Fibroblast of villous mesenchyme (primary cell): ENCODE measurements at regions not wholly inside any gene's neighbourhood (a gene's known extent, or its start where the extent isn't known, plus 50 kb on each side); places are given as distances from the start of the nearest gene placed in this dataset.

Experiments
- DNase-seq: peaks from one replicate; pipeline ENCODE4 v3.0.0-alpha.2; 2010; ENCODE audit warnings: low read depth
- H3K4me3 ChIP-seq: 2 replicates; pipeline ENCODE4 v1.5.1; 2011; ENCODE audit warnings: low read depth, mild to moderate bottlenecking, low read length
- TF ChIP-seq, protein P1 (sequence below): IDR thresholded peaks from 2 replicates; pipeline ENCODE4 v1.5.1; 2012; ENCODE audit warnings: low read depth, mild to moderate bottlenecking, low read length; ENCODE audit not compliant: insufficient read depth

DNA sequence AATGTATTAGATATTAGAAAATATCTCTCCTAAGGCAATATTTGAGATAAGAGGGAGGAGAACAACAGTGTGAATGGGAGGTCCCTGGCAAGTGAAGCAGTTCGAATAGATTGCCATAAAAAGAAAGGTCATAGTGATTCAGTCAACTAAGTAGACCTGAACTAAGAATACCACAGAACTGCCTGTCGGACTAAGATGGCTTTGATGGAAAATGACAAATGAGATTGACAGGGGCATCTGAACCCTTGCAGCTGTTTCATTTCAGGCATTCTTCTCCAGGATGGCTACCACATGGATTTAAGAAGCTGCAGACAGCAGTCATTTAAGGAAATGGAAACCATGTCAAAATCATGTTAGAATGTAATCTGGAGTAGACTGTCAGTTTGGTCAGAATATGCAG, 308.4 kb upstream of the MEF2C start:
- no peak for DNase-seq
- H3K4me3 ChIP-seq: no peak overlapping the region
- TF ChIP-seq, protein P1, sequence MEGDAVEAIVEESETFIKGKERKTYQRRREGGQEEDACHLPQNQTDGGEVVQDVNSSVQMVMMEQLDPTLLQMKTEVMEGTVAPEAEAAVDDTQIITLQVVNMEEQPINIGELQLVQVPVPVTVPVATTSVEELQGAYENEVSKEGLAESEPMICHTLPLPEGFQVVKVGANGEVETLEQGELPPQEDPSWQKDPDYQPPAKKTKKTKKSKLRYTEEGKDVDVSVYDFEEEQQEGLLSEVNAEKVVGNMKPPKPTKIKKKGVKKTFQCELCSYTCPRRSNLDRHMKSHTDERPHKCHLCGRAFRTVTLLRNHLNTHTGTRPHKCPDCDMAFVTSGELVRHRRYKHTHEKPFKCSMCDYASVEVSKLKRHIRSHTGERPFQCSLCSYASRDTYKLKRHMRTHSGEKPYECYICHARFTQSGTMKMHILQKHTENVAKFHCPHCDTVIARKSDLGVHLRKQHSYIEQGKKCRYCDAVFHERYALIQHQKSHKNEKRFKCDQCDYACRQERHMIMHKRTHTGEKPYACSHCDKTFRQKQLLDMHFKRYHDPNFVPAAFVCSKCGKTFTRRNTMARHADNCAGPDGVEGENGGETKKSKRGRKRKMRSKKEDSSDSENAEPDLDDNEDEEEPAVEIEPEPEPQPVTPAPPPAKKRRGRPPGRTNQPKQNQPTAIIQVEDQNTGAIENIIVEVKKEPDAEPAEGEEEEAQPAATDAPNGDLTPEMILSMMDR: no peak

DNA sequence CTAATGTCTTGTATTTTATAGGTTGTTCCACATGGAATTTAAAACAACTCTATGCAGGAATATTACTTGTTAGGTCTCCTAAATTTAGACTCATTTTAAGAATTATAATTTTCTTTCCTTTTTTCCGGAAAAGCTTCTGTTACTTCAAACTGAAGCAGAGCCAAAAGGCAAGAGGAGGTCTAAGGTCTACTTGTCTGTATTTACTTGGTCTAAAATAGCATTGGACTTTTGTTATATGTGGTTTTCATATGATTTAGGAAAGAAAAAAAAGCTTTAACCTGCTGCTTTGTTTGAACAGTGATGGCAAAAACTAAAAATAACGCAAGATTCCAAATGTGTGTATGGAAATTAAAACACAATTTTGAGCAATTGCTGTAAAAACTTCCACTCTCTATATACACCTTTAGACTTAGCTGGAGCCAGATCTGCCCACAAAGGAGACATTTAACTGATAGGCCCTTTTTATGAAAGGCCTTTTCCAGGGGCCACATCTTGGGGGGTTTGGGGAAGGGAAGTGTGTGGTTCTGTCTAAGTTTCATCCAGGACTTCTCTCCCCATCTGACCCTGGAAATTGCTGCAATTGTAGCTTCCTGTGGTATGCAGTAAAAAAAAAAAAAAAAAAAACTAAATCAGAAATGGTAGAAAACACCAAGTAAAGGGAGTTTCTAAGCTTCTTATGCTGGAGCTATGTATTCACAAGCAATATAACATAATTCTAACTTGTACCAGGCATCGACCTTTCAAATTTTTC, 307.7 kb upstream of the MEF2C start:
- TF ChIP-seq, protein P1: no peak

DNA sequence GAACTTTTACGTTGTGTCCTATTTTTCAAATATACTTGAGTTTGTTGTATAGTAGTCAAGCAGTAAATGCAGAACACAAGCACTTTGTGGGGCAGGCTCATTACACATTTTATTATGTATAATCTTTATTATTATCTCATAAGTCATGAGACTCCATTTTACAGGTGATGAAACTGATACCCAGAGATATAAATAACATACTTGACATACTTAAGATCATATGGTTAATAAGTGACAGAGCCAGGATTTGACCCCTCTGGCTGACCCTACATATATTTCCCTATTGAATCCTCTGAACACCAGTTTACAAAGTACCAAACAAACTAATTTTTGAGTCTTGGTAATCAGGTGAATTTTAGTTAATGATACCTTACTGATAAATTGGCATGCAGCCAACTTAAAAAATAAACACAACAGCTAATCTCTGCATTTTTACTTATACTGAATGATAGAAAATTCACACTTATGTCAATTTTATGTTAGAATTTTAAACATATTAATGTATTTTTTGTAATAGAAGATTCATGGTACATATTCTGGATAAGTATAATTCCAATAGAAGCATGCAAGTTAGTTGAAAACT, 305.0 kb upstream of the MEF2C start:
- TF ChIP-seq, protein P1: no peak
- no peak overlapping the region for H3K4me3 ChIP-seq
- no peak for DNase-seq

More for the DNA sequence above, 307.7 kb upstream of the MEF2C start:
- DNase-seq: no peak
- no peak overlapping the region for H3K4me3 ChIP-seq

DNA sequence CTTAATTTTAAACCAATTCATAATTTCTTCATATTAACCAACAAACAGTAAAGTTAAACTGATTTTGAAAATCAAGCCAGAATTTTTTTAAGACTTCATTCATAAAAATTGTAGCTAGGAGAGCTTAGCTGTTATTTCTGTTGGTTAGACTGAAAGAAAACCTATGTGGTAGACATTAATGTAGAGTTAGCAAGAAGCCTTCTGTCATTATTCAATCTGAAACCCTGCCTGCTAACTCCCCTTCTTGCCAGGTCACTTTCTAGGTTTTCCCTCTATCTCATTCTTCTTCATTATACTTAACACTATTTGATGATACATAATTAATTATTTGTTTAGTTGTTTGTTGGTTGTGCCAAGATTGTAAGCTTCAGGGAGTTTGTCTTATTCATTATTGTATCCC, 304.3 kb upstream of the MEF2C start:
- no peak overlapping the region for H3K4me3 ChIP-seq
- no peak for DNase-seq
- TF ChIP-seq, protein P1: no peak

DNA sequence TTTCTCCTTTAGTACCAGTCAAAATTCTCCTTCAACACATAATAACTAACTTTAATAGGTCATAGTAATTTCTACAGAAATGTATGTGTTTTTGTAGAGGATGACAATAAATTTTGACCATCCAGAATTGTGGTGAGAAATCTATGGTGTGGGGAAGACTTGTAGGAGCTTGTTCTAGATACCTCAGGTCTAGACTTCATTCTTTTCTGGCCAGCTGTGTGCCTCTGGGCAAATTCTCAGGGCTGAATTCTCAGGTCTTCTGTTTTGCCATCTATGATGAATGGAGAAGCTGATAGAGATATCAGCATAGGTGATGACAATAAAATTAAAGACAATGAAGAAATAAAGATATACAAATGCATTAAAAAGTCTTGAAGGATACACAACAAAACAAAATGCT, 298.6 kb upstream of the MEF2C start:
- TF ChIP-seq, protein P1: no peak
- H3K4me3 ChIP-seq: no peak overlapping the region
- DNase-seq: no peak

DNA sequence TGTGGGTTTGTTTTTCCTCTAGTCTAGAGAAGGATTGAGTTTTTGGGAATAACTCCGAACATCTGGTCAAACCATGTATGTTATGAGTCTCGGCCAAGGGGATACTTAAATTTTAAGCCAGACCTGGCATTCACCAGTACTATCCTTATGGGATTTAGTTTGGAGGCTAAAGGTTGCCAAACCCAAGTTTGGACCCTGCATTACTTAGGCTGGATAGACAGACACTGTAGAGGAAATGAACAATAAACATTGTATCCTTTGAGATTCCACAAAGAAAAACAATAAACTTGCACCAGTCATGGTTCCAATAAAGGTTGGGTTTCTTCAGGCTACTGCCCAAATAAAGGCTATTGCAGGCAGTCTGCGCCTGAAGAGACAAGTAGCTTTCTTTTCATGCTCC, 296.7 kb upstream of the MEF2C start:
- TF ChIP-seq, protein P1: no peak
- no peak for DNase-seq

More for the DNA sequence above, 296.7 kb upstream of the MEF2C start:
- H3K4me3 ChIP-seq: no peak overlapping the region
